Endothelial cell of umbilical vein (primary cell): ENCODE measurements at regions not wholly inside any gene's neighbourhood (a gene's known extent, or its start where the extent isn't known, plus 50 kb on each side); places are given as distances from the start of the nearest gene placed in this dataset.

Experiments
- BruUV-seq: library from RNA; stranded (reverse); fragments of 400-500 nt; replicated peaks from 2 replicates; lab custom pipeline; 2021; lab: Mats Ljungman, UMichigan
- CTCF ChIA-PET: fragments of 300-600, 350-600 bp; sonication (Branson Sonifier 250); formaldehyde crosslinking; loops from one replicate; lab custom pipeline; 2021; ENCODE audit warnings: antibody characterized with exemption, inconsistent platforms; lab: Charles Lee
- POLR2A ChIA-PET: fragments of 300-600, 350-600 bp; sonication (Branson Sonifier 250); formaldehyde crosslinking; loops from one replicate; lab custom pipeline; 2021; ENCODE audit warnings: antibody characterized with exemption, inconsistent platforms; lab: Charles Lee
- DNase-seq: peaks from one replicate; pipeline ENCODE4 v3.0.0-alpha.2; 2011; ENCODE audit warnings: low read depth, low spot score
- FAIRE-seq: peaks from 2 replicates; lab custom pipeline; 2011; peaks lifted over from hg19 to GRCh38; lab: Jason Lieb, UNC
- H2AFZ ChIP-seq: 2 replicates; pipeline ENCODE4 v1.6.0; 2012; ENCODE audit warnings: low read depth, low read length, control low read depth, inconsistent platforms
- H3K27ac ChIP-seq: 2 replicates; pipeline ENCODE4 v1.5.1; 2011; ENCODE audit warnings: low read depth, mild to moderate bottlenecking, control low read depth, low read length, moderate library complexity; ENCODE audit not compliant: insufficient read depth
- H3K27me3 ChIP-seq, 2 experiments: 2 replicates each; pipeline versions ENCODE4 v1.6.0 to v1.6.1; 2011; ENCODE audit warnings: low read length in 2 of 2, mixed read lengths in 1 of 2; ENCODE audit not compliant: control insufficient read depth in 2 of 2, insufficient read depth in 2 of 2
- H3K36me3 ChIP-seq, 2 experiments: 2 replicates in 1 of 2; 3 replicates in 1 of 2; pipeline ENCODE4 v1.5.1; 2011; ENCODE audit warnings: low read length in 2 of 2, mild to moderate bottlenecking in 1 of 2, moderate library complexity in 1 of 2; ENCODE audit not compliant: control insufficient read depth in 2 of 2, insufficient read depth in 2 of 2; ENCODE audit errors: extremely low read depth in 1 of 2
- H3K4me1 ChIP-seq: 3 replicates; pipeline ENCODE4 v1.5.1; 2011; ENCODE audit warnings: mild to moderate bottlenecking, low read length; ENCODE audit not compliant: control insufficient read depth, insufficient read depth; ENCODE audit errors: extremely low read depth
- H3K4me2 ChIP-seq: 2 replicates; pipeline ENCODE4 v1.6.1; 2011; ENCODE audit warnings: low read length, control low read depth, mixed read lengths; ENCODE audit not compliant: insufficient read depth
- H3K4me3 ChIP-seq, 3 experiments: fragments of 200-600 bp in 1 of 3; sonication (generic), shearing (Covaris generic) in 1 of 3; replicated peaks in 1 of 3; 2 replicates each; pipeline ENCODE4 v1.5.1; 2011 to 2016; ENCODE audit warnings: control low read depth in 3 of 3, low read length in 3 of 3, mild to moderate bottlenecking in 2 of 3, inconsistent platforms in 1 of 3, low read depth in 1 of 3, moderate library complexity in 1 of 3; ENCODE audit not compliant: insufficient read depth in 1 of 3
- H3K79me2 ChIP-seq: 2 replicates; pipeline ENCODE4 v1.6.0; 2012; ENCODE audit warnings: low read length, inconsistent platforms; ENCODE audit not compliant: control insufficient read depth, insufficient read depth
- H3K9ac ChIP-seq: replicated peaks from 2 replicates; pipeline ENCODE3; 2011; ENCODE audit warnings: low read length, control low read depth; ENCODE audit not compliant: insufficient read depth; ENCODE audit errors: extremely low read depth
- H3K9me1 ChIP-seq: replicated peaks from 3 replicates; pipeline ENCODE4 v1.6.0; 2011; ENCODE audit warnings: mild to moderate bottlenecking, low read length; ENCODE audit not compliant: control insufficient read depth, insufficient read depth; ENCODE audit errors: extremely low read depth
- H3K9me3 ChIP-seq: replicated peaks from 2 replicates; pipeline ENCODE4 v1.5.1; 2012; ENCODE audit warnings: low read length, inconsistent platforms; ENCODE audit not compliant: control insufficient read depth, insufficient read depth
- H4K20me1 ChIP-seq: replicated peaks from 2 replicates; pipeline ENCODE3; 2011; ENCODE audit warnings: mild to moderate bottlenecking, low read length; ENCODE audit not compliant: control insufficient read depth, insufficient read depth; ENCODE audit errors: extremely low read depth
- CTCF ChIP-seq, 2 donors: IDR thresholded peaks; 1 replicate in 1 of 2; 2 replicates in 1 of 2; pipeline ENCODE4 v1.5.1; 2011; ENCODE audit warnings: low read length in 2 of 2, mild to moderate bottlenecking in 2 of 2, moderate library complexity in 2 of 2, control low read depth in 1 of 2, inconsistent platforms in 1 of 2, low read depth in 1 of 2; ENCODE audit not compliant: insufficient read depth in 1 of 2; ENCODE audit errors: extremely low read depth in 1 of 2
- EZH2 ChIP-seq: IDR thresholded peaks from 2 replicates; pipeline ENCODE4 v1.6.1; 2012; ENCODE audit warnings: borderline replicate concordance, low read depth, mild to moderate bottlenecking, moderate library complexity, low read length, inconsistent platforms; ENCODE audit not compliant: severe bottlenecking
- FOS ChIP-seq: IDR thresholded peaks from 2 replicates; pipeline ENCODE4 v1.6.1; 2011; ENCODE audit warnings: mild to moderate bottlenecking, low read length, moderate library complexity, borderline replicate concordance; ENCODE audit not compliant: insufficient read depth
- GATA2 ChIP-seq: IDR thresholded peaks from 2 replicates; pipeline ENCODE4 v1.7.0; 2011; ENCODE audit warnings: low read depth, mild to moderate bottlenecking, moderate library complexity, mixed read lengths, low read length; ENCODE audit not compliant: insufficient read length, insufficient read depth
- JUN ChIP-seq: IDR thresholded peaks from 2 replicates; pipeline ENCODE4 v1.6.1; 2011; ENCODE audit warnings: borderline replicate concordance, low read depth; ENCODE audit not compliant: insufficient read length, insufficient read depth
- MAX ChIP-seq: IDR thresholded peaks from 2 replicates; pipeline ENCODE4 v1.6.1; 2011; ENCODE audit not compliant: insufficient read depth, insufficient read length
- MYC ChIP-seq: IDR thresholded peaks from one replicate; pipeline ENCODE4 v1.6.1; 2011; ENCODE audit warnings: mild to moderate bottlenecking, low read depth, low read length
- POLR2A ChIP-seq: IDR thresholded peaks from 2 replicates; pipeline ENCODE4 v1.6.1; 2012; ENCODE audit warnings: low read depth, mild to moderate bottlenecking, control low read depth, low read length
- POLR2AphosphoS5 ChIP-seq: IDR thresholded peaks from 2 replicates; pipeline ENCODE4 v1.6.1; 2012; ENCODE audit warnings: low read depth, mild to moderate bottlenecking, control low read depth, low read length, moderate library complexity; ENCODE audit not compliant: insufficient read depth
- dilution Hi-C: fragments of 300-500 bp; cut with MboI; formaldehyde crosslinking; loops from one replicate; pipeline ENCODE4 v1.15.0; 2019; ENCODE audit warnings: low sequenced_read_pairs; ENCODE audit not compliant: extremely low pct_ligation_motif_present
- intact Hi-C: fragments of 100-400 bp; cut with micrococcal nuclease; formaldehyde crosslinking; loops from one replicate; pipeline ENCODE4 v1.10.0; 2022

- CTCF ChIA-PET, result no interaction called here
- no peak for TF ChIP-seq MYC
- no peak for TF ChIP-seq CTCF (IDR thresholded peaks at IDR 0.05; ENCODE audit: extremely low read depth in 1 of 2, insufficient read depth in 1 of 2, low read depth in 1 of 2, low read length in 2 of 2)
- no peak for TF ChIP-seq POLR2A
- TF ChIP-seq EZH2, result no peak
- no peak for TF ChIP-seq POLR2AphosphoS5
- no peak for TF ChIP-seq GATA2
- TF ChIP-seq FOS, result no peak
- no peak for TF ChIP-seq JUN
- TF ChIP-seq MAX, result no peak
- no peak overlapping the region for H3K9ac ChIP-seq
- intact Hi-C loops (no loop called here), dilution Hi-C loops (no loop called here)
- H3K4me3 ChIP-seq, result no peak overlapping the region
- H3K4me2 ChIP-seq, result no peak overlapping the region
- H3K9me1 ChIP-seq, result no peaks in the 10 kb centered on the region
- H3K27ac ChIP-seq, result no peak overlapping the region
- no peaks in the 10 kb centered on the region for H3K27me3 ChIP-seq
- no peaks in the 10 kb centered on the region for H3K9me3 ChIP-seq
- no peaks in the 10 kb centered on the region for H4K20me1 ChIP-seq
- H3K4me1 ChIP-seq, result no peaks in the 10 kb centered on the region
- POLR2A ChIA-PET, result no interaction called here
- DNase-seq, result no peak
- no TSS peak for BruUV-seq
- no peaks in the 10 kb centered on the region for H3K36me3 ChIP-seq
- no peak overlapping the region for H2AFZ ChIP-seq
- no peaks in the 10 kb centered on the region for H3K79me2 ChIP-seq
- no peak for FAIRE-seq
Observed at GRCh38 chr13:90395846-90396245, 951.6 kb upstream of the MIR17HG start.
